CD4-positive, alpha-beta T cell (primary cell): ENCODE measurements at regions not wholly inside any gene's neighbourhood (a gene's known extent, or its start where the extent isn't known, plus 50 kb on each side); places are given as distances from the start of the nearest gene placed in this dataset.

ENCODE experiments used
- ATAC-seq: fragments of 200-7000 bp; cut with Tn5 transposase; one replicate; pipeline ENCODE4 v1.10.0; 2022; ENCODE audit warnings: mild to moderate bottlenecking; ENCODE audit not compliant: poor library complexity
- CTCF ChIA-PET: fragments of 350-600 bp; sonication (Branson Sonifier 250); formaldehyde crosslinking; loops from one replicate; lab custom pipeline; 2021; ENCODE audit warnings: antibody characterized with exemption, inconsistent platforms; lab: Charles Lee
- POLR2A ChIA-PET: fragments of 350-600 bp; sonication (Branson Sonifier 250); formaldehyde crosslinking; loops from one replicate; lab custom pipeline; 2021; ENCODE audit warnings: antibody characterized with exemption, inconsistent platforms; lab: Charles Lee
- DNase-seq, 14 experiments: peaks; one replicate each; pipeline ENCODE4 v3.0.0-alpha.2; 2013 to 2020; ENCODE audit warnings: mixed read lengths in 2 of 14
- H3K27ac ChIP-seq, 2 donors: one replicate each; pipeline versions ENCODE4 v1.5.1 to v1.7.0; 2013; ENCODE audit warnings: low read length in 2 of 2, low read depth in 1 of 2, mild to moderate bottlenecking in 1 of 2
- H3K27me3 ChIP-seq, 2 experiments: 1 replicate in 1 of 2; 2 replicates in 1 of 2; pipeline versions ENCODE4 v1.6.1 to v1.7.0; 2013; ENCODE audit warnings: low read length in 2 of 2, control low read depth in 1 of 2, mild to moderate bottlenecking in 1 of 2, moderate library complexity in 1 of 2; ENCODE audit not compliant: insufficient read depth in 2 of 2, control insufficient read depth in 1 of 2
- H3K36me3 ChIP-seq: one replicate; pipeline ENCODE4 v1.6.1; 2013; ENCODE audit warnings: low read length, control low read depth; ENCODE audit not compliant: insufficient read depth
- H3K4me1 ChIP-seq: one replicate; pipeline ENCODE4 v1.6.1; 2013; ENCODE audit warnings: low read length, control low read depth; ENCODE audit not compliant: insufficient read depth
- H3K4me3 ChIP-seq: one replicate; pipeline ENCODE4 v1.5.1; 2013; ENCODE audit warnings: mild to moderate bottlenecking, low read length, moderate library complexity
- H3K9me3 ChIP-seq, 2 experiments: 1 replicate in 1 of 2; 2 replicates in 1 of 2; pipeline versions ENCODE4 v1.6.1 to v1.7.0; 2013; ENCODE audit warnings: low read length in 2 of 2, mild to moderate bottlenecking in 2 of 2, control low read depth in 1 of 2, moderate library complexity in 1 of 2; ENCODE audit not compliant: control insufficient read depth in 1 of 2, insufficient read depth in 1 of 2
- H3K27ac Mint-ChIP-seq: one replicate; pipeline ENCODE4 v1.8.0; 2020; ENCODE audit warnings: mixed read lengths
- H3K27me3 Mint-ChIP-seq: one replicate; pipeline ENCODE4 v1.8.0; 2021; ENCODE audit warnings: mixed read lengths
- H3K36me3 Mint-ChIP-seq: one replicate; pipeline ENCODE4 v1.8.0; 2021; ENCODE audit warnings: low read depth, mixed read lengths
- H3K4me1 Mint-ChIP-seq: one replicate; pipeline ENCODE4 v1.8.0; 2021; ENCODE audit warnings: low read depth, mixed read lengths
- H3K4me3 Mint-ChIP-seq: one replicate; pipeline ENCODE4 v1.8.0; 2020; ENCODE audit warnings: mild to moderate bottlenecking, mixed read lengths
- H3K9me3 Mint-ChIP-seq: one replicate; pipeline ENCODE4 v1.8.0; 2020; ENCODE audit warnings: mixed read lengths
- CTCF ChIP-seq: fragments of 200-600 bp; IDR thresholded peaks from one replicate; pipeline ENCODE4 v1.8.0; 2022; ENCODE audit warnings: antibody characterized with exemption, mild to moderate bottlenecking
- intact Hi-C, 2 experiments: fragments of 100-400 bp; cut with DNase I in 1 of 2; cut with micrococcal nuclease in 1 of 2; formaldehyde crosslinking; loops; one replicate each; pipeline versions ENCODE4 v1.15.1 to v1.9.0; 2023 to 2025; cut with DNase I, micrococcal nuclease

GRCh38 chr1:48109390-48110013 is 112.3 kb upstream of the TRABD2B start:
- H3K4me3 Mint-ChIP-seq, result no peak overlapping the region
- H3K27ac ChIP-seq, result no peak overlapping the region
- H3K4me3 ChIP-seq, result no peak overlapping the region
- TF ChIP-seq CTCF, result peak; percentile 70
- peak in 4 of 14 experiments; percentile 19 to 50 (median 34) for DNase-seq
- H3K27me3 ChIP-seq, result peaks cover 0 to 4% of the 10 kb centered on the region in 2 experiments
- no peak for ATAC-seq
- no peaks in the 10 kb centered on the region for H3K36me3 Mint-ChIP-seq
- intact Hi-C loops, result loop anchor here (1.0 to 5.0 kb wide), 4 partner anchors 128 to 588 kb away; no protein-coding TSS in a partner anchor
- peaks cover 33% of the 10 kb centered on the region for H3K27me3 Mint-ChIP-seq
- no peaks in the 10 kb centered on the region for H3K4me1 Mint-ChIP-seq
- no peaks in the 10 kb centered on the region for H3K4me1 ChIP-seq
- CTCF ChIA-PET, result interaction anchor here (0.7 to 1.0 kb wide), 2 partner anchors 94 to 388 kb away, joined by 3 to 4 read pairs; no protein-coding TSS in a partner anchor
- POLR2A ChIA-PET, result no interaction called here
- H3K36me3 ChIP-seq, result no peaks in the 10 kb centered on the region
- H3K27ac Mint-ChIP-seq, result no peak overlapping the region
- H3K9me3 ChIP-seq, result no peaks in the 10 kb centered on the region
- no peaks in the 10 kb centered on the region for H3K9me3 Mint-ChIP-seq

GRCh38 chr1:48107516-48107915 is 110.3 kb upstream of the TRABD2B start:
- CTCF ChIA-PET, result no interaction called here
- no peaks in the 10 kb centered on the region for H3K36me3 Mint-ChIP-seq
- Histone ChIP-seq H3K27ac (no peak overlapping the region), H3K9me3 (no peaks in the 10 kb centered on the region), H3K4me3 (no peak overlapping the region), H3K4me1 (no peaks in the 10 kb centered on the region), H3K36me3 (no peaks in the 10 kb centered on the region), H3K27me3 (no peaks in the 10 kb centered on the region)
- H3K27ac Mint-ChIP-seq, result no peak overlapping the region
- intact Hi-C loops, result loop anchor here in 1 of 2 experiments (5.0 kb wide), 3 partner anchors 130 to 590 kb away; no protein-coding TSS in a partner anchor
- no peaks in the 10 kb centered on the region for H3K9me3 Mint-ChIP-seq
- no peak for TF ChIP-seq CTCF
- H3K27me3 Mint-ChIP-seq, result peaks cover 19% of the 10 kb centered on the region
- no peak overlapping the region for H3K4me3 Mint-ChIP-seq
- DNase-seq (no peak), ATAC-seq (no peak)
- POLR2A ChIA-PET, result no interaction called here
- H3K4me1 Mint-ChIP-seq, result no peaks in the 10 kb centered on the region

- Histone ChIP-seq H3K9me3 (no peaks in the 10 kb centered on the region), H3K4me1 (no peaks in the 10 kb centered on the region), H3K4me3 (no peak overlapping the region), H3K36me3 (no peaks in the 10 kb centered on the region), H3K27me3 (no peaks in the 10 kb centered on the region), H3K27ac (no peak overlapping the region)
- CTCF ChIA-PET, result no interaction called here
- POLR2A ChIA-PET, result no interaction called here
- DNase-seq, result no peak
- Mint-ChIP-seq H3K4me3 (no peak overlapping the region), H3K27ac (no peak overlapping the region), H3K4me1 (no peaks in the 10 kb centered on the region), H3K9me3 (no peaks in the 10 kb centered on the region), H3K36me3 (no peaks in the 10 kb centered on the region), H3K27me3 (peaks cover 20% of the 10 kb centered on the region)
- no peak for ATAC-seq
- intact Hi-C loops, result loop anchor here in 1 of 2 experiments (5.0 kb wide), 3 partner anchors 131 to 591 kb away; no protein-coding TSS in a partner anchor
- TF ChIP-seq CTCF, result no peak
Measured at GRCh38 chr1:48106049-48106448, 108.9 kb upstream of the TRABD2B start.
